Lung (tissue), 11 donors: ENCODE measurements at regions not wholly inside any gene's neighbourhood (a gene's known extent, or its start where the extent isn't known, plus 50 kb on each side); places are given as distances from the start of the nearest gene placed in this dataset.

Source experiments
- ATAC-seq: fragments of 200-7000 bp; cut with Tn5 transposase; one replicate; pipeline ENCODE4 v1.9.1; 2020; ENCODE audit warnings: moderate number of reproducible peaks; ENCODE audit not compliant: insufficient read depth, low FRiP score
- DNase-seq, 3 donors: peaks; one replicate each; pipeline ENCODE4 v3.0.0-alpha.2; 2013 to 2017
- H3K27ac ChIP-seq, 2 donors: one replicate each; pipeline ENCODE4 v1.5.1; 2013; ENCODE audit warnings: mild to moderate bottlenecking in 2 of 2, moderate library complexity in 2 of 2, control low read depth in 1 of 2, inconsistent platforms in 1 of 2, low read depth in 1 of 2, low read length in 1 of 2
- H3K27me3 ChIP-seq, 3 donors: one replicate each; pipeline ENCODE4 v1.5.1; 2013; ENCODE audit warnings: low read length in 2 of 3; ENCODE audit not compliant: control insufficient read depth in 3 of 3, insufficient read depth in 3 of 3
- H3K36me3 ChIP-seq, 4 donors: one replicate each; pipeline ENCODE4 v1.5.1; 2013; ENCODE audit warnings: low read length in 4 of 4, mild to moderate bottlenecking in 1 of 4, moderate library complexity in 1 of 4; ENCODE audit not compliant: control insufficient read depth in 4 of 4, insufficient read depth in 4 of 4
- H3K4me1 ChIP-seq, 5 donors: one replicate each; pipeline ENCODE4 v1.5.1; 2013; ENCODE audit warnings: low read length in 5 of 5, mild to moderate bottlenecking in 2 of 5, moderate library complexity in 1 of 5; ENCODE audit not compliant: control insufficient read depth in 5 of 5, insufficient read depth in 5 of 5
- H3K4me3 ChIP-seq: one replicate; pipeline ENCODE4 v1.5.1; 2013; ENCODE audit warnings: mild to moderate bottlenecking, control low read depth, moderate library complexity
- H3K9ac ChIP-seq, 2 donors: one replicate each; pipeline ENCODE4 v1.5.1; 2013; ENCODE audit warnings: low read length in 2 of 2, control low read depth in 1 of 2; ENCODE audit not compliant: insufficient read depth in 1 of 2
- H3K9me3 ChIP-seq, 4 donors: one replicate each; pipeline ENCODE4 v1.5.1; 2013; ENCODE audit warnings: low read length in 3 of 4, mild to moderate bottlenecking in 1 of 4, moderate library complexity in 1 of 4; ENCODE audit not compliant: control insufficient read depth in 4 of 4, insufficient read depth in 3 of 4
- WGBS, 2 donors: extraction: QIAGEN DNeasy Blood & Tissue Kit; methylation state at CpG; one replicate each; pipeline ENCODE4 v1.1.7; 2013; 5-methylcytosine and 5-hydroxymethylcytosine counted together
- TF ChIP-seq, protein P1 (sequence below): IDR thresholded peaks from 2 replicates; pipeline ENCODE4 v1.5.1; 2012; ENCODE audit warnings: mild to moderate bottlenecking; ENCODE audit errors: control extremely low read depth, extremely low read depth
- donor health status: control.
- donor health status: control.
- donor health status: Bipolar disorder and iron deficiency.
- donor health status: healthy.
- donor health status: DM: yes; HTN: yes; CAD: no.

- Histone ChIP-seq H3K9me3 (no peaks in the 10 kb centered on the region), H3K27ac (no peak overlapping the region), H3K9ac (no peak overlapping the region), H3K4me1 (no peaks in the 10 kb centered on the region), H3K4me3 (no peak overlapping the region), H3K36me3 (no peaks in the 10 kb centered on the region), H3K27me3 (no peaks in the 10 kb centered on the region)
- no peak for DNase-seq
- 67 to 79% methylated on average over 4 of the region's 4 CpGs for WGBS, 2 donors
- TF ChIP-seq, protein P1, sequence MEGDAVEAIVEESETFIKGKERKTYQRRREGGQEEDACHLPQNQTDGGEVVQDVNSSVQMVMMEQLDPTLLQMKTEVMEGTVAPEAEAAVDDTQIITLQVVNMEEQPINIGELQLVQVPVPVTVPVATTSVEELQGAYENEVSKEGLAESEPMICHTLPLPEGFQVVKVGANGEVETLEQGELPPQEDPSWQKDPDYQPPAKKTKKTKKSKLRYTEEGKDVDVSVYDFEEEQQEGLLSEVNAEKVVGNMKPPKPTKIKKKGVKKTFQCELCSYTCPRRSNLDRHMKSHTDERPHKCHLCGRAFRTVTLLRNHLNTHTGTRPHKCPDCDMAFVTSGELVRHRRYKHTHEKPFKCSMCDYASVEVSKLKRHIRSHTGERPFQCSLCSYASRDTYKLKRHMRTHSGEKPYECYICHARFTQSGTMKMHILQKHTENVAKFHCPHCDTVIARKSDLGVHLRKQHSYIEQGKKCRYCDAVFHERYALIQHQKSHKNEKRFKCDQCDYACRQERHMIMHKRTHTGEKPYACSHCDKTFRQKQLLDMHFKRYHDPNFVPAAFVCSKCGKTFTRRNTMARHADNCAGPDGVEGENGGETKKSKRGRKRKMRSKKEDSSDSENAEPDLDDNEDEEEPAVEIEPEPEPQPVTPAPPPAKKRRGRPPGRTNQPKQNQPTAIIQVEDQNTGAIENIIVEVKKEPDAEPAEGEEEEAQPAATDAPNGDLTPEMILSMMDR = no peak
- no peak for ATAC-seq
Measured at GRCh38 chr4:137106733-137107132, 425.6 kb downstream of the PCDH18 start.

- DNase-seq = peak in 1 of 3 donors; percentile 19
- H3K4me3 ChIP-seq = no peak overlapping the region
Measured at GRCh38 chr4:137106287-137106686, 426.0 kb downstream of the PCDH18 start.

DNA sequence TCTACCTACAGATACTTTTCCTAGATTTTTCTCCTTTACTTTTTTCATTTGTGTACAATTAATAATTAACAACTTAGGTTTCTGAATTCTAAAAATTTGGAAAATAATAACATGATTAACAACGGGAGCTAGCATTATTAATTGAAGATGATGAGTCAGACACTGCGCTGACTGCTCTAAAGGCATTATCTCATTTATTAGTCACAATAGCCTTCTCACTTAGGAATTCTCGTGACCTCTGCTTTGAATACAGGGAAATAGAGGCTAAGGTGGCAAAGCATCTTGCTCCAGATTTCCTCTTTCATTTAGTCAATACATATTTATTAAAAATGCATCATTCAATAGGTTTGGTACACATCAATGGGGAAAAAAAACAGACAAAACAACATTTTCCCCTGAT, 441.3 kb downstream of the PCDH18 start:
- TF ChIP-seq, protein P1 = no peak
- no peak for DNase-seq
- Histone ChIP-seq H3K9me3 (no peaks in the 10 kb centered on the region), H3K4me1 (no peaks in the 10 kb centered on the region), H3K4me3 (no peak overlapping the region), H3K27ac (no peak overlapping the region), H3K27me3 (no peaks in the 10 kb centered on the region), H3K9ac (no peak overlapping the region), H3K36me3 (no peaks in the 10 kb centered on the region)
- WGBS, 2 donors = 71 to 81% methylated on average over 3 of the region's 3 CpGs
- no peak for ATAC-seq

More at GRCh38 chr4:137106287-137106686, 426.0 kb downstream of the PCDH18 start:
- no peaks in the 10 kb centered on the region for H3K4me1 ChIP-seq
- 71 to 78% methylated on average over 3 of the region's 3 CpGs for WGBS, 2 donors
- no peak overlapping the region for H3K27ac ChIP-seq
- H3K9ac ChIP-seq = no peak overlapping the region
- no peaks in the 10 kb centered on the region for H3K9me3 ChIP-seq
- H3K36me3 ChIP-seq = no peaks in the 10 kb centered on the region
- no peak for ATAC-seq
- TF ChIP-seq, protein P1 = no peak
- H3K27me3 ChIP-seq = no peaks in the 10 kb centered on the region

- H3K36me3 ChIP-seq = no peaks in the 10 kb centered on the region
- H3K4me1 ChIP-seq = peaks cover 0 to 2% (median 0%) of the 10 kb centered on the region in 5 donors
- no peak overlapping the region for H3K27ac ChIP-seq
- no peak for ATAC-seq
- WGBS, 2 donors = 66 to 70% methylated on average over 2 of the region's 2 CpGs
- peaks cover 0 to 2% (median 0%) of the 10 kb centered on the region in 4 donors for H3K9me3 ChIP-seq
- no peak overlapping the region for H3K4me3 ChIP-seq
- peak in 2 of 3 donors; percentile 21 to 25 for DNase-seq
- TF ChIP-seq, protein P1 = no peak
- no peak overlapping the region for H3K9ac ChIP-seq
- no peaks in the 10 kb centered on the region for H3K27me3 ChIP-seq
Measured at GRCh38 chr4:137083571-137084135, 448.6 kb downstream of the PCDH18 start.
